Suppressor macrophage (primary cell): ENCODE measurements at regions not wholly inside any gene's neighbourhood (a gene's known extent, or its start where the extent isn't known, plus 50 kb on each side); places are given as distances from the start of the nearest gene placed in this dataset.
A peak's percentile ranks its signal among the peaks of the same experiment; 100 is the strongest.
"Not testable (repeated sequence)": the region's sequence is repeated elsewhere in the genome, so short reads cannot be mapped to it uniquely, and the experiment has no call there.

Experiments
- DNase-seq, 4 experiments: peaks; one replicate each; pipeline ENCODE4 v3.0.0-alpha.2; 2020 to 2022

DNA sequence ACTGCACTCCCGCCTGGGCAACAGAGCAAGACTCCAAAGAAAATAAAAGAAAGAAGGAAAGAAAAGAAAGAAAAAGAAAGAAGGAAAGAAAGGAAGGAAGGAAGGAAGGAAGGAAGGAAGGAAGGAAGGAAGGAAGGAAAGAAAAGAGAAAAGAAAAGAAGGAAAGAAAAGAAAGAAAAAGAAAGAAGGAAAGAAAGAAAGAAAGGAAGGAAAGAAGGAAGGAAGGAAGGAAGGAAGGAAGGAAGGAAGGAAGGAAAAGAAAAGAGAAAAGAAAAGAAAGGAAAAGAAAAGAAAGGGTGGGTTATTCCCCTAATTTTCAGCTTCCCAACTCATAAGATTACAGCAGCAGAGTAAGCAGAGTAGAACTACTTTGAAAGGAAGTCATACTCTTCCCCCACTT is 64.4 kb downstream of the TMEM200C start:
- not testable (repeated sequence) for DNase-seq

- no peak for DNase-seq
Measured at GRCh38 chr18:5828913-5829312, 66.4 kb downstream of the TMEM200C start.

- no peak for DNase-seq
Measured at GRCh38 chr18:5825663-5826062, 69.7 kb downstream of the TMEM200C start.

- peak in 1 of 4 experiments; percentile 4 for DNase-seq
Measured at GRCh38 chr18:5824370-5824984, 70.8 kb downstream of the TMEM200C start.

DNA sequence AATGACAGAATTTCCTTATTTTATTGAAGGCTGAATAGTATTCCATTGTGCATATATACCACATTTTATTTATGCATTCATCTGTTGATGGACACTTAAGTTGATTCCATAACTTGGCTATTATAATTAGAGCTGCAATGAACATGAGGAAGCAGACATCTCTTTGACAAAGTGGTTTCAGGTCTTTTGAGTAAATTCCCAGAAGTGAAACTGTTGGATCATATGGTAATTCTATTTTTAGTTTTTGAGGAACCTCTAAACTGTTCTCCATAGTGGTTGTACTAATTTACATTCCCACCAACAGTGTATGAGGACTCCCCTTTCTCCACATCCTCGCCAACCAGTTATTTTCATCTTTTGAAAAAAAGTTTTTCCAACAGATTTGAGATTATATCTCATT is 77.5 kb downstream of the TMEM200C start:
- DNase-seq, result peak in 2 of 4 experiments; percentile 62 to 76

DNA sequence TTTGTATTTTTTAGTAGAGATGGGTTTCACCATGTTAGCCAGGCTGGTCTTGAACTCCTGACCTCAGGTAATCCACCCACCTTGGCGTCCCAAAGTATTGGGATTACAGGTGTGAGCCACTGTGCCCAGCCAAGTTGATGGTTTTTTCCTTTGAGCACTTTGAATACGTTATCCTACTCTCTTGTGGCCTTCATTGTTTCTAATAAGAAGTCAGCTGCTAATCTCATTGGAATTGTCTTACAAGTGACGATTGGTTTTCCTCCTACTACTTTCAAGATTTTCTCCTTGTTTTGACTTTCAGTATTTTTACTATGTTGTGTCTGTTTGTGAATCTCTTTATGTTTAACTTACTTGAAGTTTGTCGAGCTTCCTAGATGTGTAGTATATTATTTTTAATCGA is 88.5 kb downstream of the TMEM200C start:
- DNase-seq, result no peak

DNA sequence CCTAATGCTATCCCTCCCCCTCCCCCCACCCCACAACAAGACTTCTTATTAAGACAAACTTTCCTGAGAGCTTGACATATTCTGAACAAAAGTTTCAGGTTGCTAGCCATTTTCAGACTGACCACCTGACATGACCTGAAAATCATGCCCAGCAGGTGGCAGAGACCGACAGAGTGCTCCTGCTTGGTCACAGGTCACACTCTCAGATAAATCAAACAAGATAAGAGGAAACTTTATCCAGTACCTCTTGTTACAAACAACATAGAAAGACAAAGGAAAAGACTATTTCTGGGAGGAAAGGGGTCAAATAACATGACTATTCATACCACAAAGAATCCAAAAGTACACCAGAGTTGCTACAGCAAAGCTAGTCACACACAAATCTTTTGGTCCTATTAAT is 107.4 kb downstream of the TMEM200C start:
- no peak for DNase-seq

DNA sequence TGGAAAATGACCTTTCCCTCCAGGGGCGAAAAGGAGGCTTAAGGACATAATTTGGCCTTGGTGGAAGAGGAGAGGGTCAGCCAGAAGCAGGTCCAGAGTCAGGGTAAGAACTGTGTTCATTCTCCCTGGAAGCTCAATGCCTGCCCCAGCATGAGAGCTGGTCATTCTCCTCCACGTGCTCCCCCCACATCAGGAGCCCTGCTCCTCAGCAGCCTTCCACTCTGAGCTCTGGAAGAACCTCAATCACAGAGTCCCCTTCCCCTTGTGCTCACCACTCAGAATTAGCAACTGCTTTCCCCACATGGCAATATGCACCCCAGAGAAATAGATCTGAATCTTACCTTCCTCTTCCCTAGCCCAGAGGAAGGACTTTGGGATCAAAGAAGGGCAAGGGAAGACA is 115.4 kb downstream of the TMEM200C start:
- no peak for DNase-seq

- no peak for DNase-seq
Measured at GRCh38 chr18:5772306-5773105, 122.8 kb downstream of the TMEM200C start.

DNA sequence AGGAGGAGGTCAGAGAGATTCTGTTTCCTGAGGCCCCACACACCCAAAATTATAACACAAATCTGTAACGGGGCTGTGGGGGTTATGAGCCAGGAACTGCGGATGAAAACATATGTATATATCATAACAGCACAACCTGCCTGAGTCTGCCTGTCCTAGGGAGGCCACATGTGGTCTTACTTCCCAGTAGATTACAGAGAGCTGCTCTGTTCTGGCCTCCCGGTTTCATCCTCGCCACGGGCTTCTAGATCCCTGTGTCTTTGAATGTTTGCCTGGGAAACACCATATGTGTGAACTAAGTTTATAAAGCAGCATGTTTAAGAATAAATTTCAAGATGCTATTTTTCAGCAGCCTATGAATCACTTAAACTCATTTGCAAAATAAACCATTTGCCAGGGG is 124.0 kb downstream of the TMEM200C start:
- no peak for DNase-seq

- DNase-seq, result no peak
Measured at GRCh38 chr18:5770176-5770575, 125.1 kb downstream of the TMEM200C start.

DNA sequence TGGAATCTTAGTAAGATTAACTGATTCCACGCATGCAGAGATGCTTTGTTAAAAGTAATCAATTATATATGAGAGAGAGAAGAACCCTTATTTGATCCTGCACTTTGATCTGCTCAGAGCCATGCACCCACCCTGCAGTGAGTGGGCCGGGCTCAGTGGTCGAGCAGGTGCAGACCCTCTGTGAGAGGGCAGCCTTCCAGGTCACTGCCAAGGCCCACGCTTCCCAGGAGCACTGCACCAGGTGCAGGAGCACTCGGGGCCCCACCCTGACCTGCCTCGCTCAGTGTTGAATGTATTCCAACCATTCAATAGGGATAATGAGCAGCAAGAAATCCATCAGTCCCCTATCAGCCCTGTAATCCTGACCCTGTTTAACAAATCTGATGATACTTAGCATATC is 126.9 kb downstream of the TMEM200C start:
- no peak for DNase-seq

GRCh38 chr18:5759194-5759593 is 136.1 kb downstream of the TMEM200C start:
- no peak for DNase-seq

DNA sequence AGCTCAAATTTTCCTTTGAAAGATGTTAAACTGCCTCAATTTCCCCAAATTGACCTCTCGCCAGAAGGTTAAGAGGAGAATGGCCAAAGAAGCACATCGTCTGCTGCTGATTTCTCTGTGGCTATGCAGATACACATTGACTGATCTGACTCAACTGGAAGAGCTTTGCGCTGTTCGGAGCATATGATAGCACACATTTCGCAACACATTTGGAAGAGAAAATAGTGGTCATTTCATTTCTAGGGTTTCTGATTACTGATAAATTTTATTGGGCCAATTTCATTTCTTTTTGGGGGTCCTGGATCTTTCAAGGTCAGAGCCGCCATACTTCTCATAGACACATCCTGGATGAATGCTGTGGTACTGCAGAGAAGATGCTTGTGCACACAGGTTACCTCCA is 138.5 kb downstream of the TMEM200C start:
- no peak for DNase-seq

- DNase-seq, result no peak
Measured at GRCh38 chr18:5747678-5748077, 147.6 kb downstream of the TMEM200C start.

GRCh38 chr18:5746844-5747243 is 148.5 kb downstream of the TMEM200C start:
- DNase-seq, result no peak

- DNase-seq, result no peak
Measured at GRCh38 chr18:5744659-5745058, 150.7 kb downstream of the TMEM200C start.

DNA sequence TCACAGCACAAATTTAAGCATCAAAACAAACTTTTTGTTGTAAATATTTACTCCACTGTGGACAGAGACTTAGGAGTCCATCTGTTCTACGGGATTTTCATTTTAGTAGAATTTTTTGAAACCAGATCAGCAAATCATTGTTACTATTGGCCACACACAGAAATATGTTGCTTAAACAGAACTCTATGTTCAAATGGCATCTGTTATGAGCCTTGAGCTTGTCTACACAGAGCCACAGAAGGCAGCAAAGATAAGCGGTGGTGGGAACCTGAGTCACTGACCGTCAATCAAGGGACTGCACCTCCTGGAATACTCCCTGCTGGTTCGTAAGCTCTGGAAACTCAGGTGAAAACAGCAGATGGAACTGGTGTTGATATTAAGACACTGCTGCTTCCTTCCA is 156.8 kb downstream of the TMEM200C start:
- no peak for DNase-seq

DNA sequence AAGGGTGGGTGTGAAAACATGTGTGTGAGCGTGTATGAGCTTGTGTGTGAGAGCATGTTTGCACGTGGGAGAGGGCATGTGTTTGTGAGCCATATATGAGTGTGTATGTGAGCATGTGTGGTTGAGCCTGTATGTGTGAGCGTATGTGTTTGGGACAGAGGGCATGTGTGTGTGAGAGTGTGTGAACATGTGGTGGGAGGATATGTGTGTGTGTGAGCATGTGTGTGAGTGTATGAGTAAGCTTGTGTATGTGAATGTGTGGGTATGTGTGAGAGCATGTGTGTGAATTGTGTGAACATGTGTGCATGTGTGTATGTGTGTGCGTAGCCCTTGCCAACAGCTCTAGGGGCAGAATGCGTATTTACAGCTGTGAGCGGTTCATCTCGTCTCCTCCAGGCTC is 163.0 kb downstream of the TMEM200C start:
- no peak for DNase-seq

- no peak for DNase-seq
Measured at GRCh38 chr18:5729983-5730699, 165.2 kb downstream of the TMEM200C start.

DNA sequence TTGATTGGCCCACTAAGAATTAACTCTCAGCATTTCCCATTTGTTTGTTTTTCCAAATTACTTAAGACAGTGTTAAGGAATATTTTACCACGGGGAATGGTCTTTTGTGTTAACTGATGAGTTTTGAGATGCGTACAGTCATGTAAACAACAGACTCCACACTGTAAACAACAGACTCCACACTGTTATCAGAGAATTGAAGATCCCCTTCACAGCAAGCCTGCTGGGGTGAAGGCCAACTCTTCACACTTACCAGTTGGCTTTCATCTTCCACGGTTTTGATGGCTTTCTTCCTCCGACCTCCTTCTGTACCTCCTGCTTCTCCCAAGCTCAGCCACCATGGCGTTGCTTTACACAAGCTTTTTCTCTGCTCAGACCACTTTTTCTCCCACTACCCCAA is 166.8 kb downstream of the TMEM200C start:
- DNase-seq, result no peak

DNA sequence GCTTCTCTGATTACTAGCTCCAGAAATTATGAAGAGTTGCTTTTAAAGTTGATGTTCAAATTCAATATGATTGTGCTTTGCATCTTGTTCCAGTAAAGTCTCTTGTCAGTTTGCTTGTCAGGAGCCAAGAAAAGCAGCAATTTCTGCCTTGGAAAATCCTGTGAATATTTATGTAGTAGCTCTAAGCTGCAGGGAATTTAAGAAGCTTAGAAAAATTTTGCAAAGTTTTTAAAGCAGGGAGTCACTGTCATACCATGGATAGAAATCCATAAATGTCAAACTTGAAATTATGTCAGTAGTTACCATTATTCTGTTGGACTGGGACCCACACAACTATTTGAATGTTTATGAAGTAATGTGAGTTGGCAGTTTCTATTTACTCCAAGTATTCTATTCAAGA is 169.3 kb downstream of the TMEM200C start:
- DNase-seq, result no peak

- DNase-seq, result no peak
Measured at GRCh38 chr18:5721924-5722323, 173.4 kb downstream of the TMEM200C start.

GRCh38 chr18:5720132-5720531 is 175.2 kb downstream of the TMEM200C start:
- peak in 1 of 4 experiments; percentile 8 for DNase-seq
